GM12892 (cell line): ENCODE measurements at regions not wholly inside any gene's neighbourhood (a gene's known extent, or its start where the extent isn't known, plus 50 kb on each side); places are given as distances from the start of the nearest gene placed in this dataset.

Source experiments
- DNase-seq: peaks from one replicate; pipeline ENCODE4 v3.0.0; 2011; ENCODE audit not compliant: insufficient read length
- FAIRE-seq: peaks from 2 replicates; lab custom pipeline; 2011; peaks lifted over from hg19 to GRCh38; lab: Jason Lieb, UNC
- POLR2A ChIP-seq: IDR thresholded peaks from 2 replicates; pipeline ENCODE4 v1.6.1; 2011; ENCODE audit warnings: low read depth, low read length, control low read depth
- POLR2AphosphoS5 ChIP-seq: IDR thresholded peaks from 2 replicates; pipeline ENCODE4 v1.6.1; 2011; ENCODE audit warnings: low read depth, low read length, control low read depth
- TAF1 ChIP-seq: IDR thresholded peaks from 2 replicates; pipeline ENCODE4 v1.6.1; 2011; ENCODE audit warnings: low read depth, mild to moderate bottlenecking, control low read depth, low read length, borderline replicate concordance

DNA sequence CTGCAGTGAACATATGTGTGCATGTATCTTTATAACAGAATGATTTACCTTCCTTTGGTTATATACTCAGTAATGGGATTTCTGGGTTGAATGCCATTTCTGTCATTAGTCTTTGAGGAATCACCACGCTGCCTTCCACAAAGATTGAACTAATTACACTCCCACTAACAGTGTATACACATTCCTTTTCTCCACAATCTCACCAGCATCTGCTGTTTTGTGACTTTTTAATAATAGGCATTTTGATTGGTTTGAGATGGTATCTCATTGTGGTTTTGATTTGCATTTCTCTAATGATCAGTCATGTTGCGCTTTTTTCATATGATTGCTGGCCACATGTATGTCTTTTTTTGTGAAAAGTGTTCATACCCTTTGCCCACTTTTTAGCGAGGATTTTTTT, 680.5 kb downstream of the PTPRC start:
- FAIRE-seq (no peak), DNase-seq (no peak)
- TF ChIP-seq POLR2AphosphoS5: no peak
- TF ChIP-seq POLR2A: no peak
- TF ChIP-seq TAF1: no peak

DNA sequence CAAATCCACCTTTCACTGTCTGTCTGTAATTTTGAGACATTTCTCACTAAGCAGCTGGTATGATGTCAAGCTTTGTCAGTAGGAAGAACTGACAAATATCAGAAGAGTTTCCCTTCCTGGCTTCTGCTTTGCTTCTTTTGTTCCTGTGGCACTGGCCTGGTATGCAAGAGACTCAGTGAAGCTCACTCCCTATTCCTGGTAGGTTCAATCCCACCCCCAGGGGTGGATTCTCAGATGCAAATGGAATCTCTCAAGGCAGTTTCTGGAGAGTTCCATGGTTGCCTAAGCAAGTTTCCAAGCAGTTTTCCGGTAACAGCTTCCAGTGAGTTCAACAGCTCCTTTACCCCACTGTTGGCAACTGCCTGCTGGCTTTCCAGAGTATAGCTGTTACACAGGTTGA, 683.4 kb downstream of the PTPRC start:
- TF ChIP-seq POLR2AphosphoS5: no peak
- TF ChIP-seq TAF1: no peak
- no peak for TF ChIP-seq POLR2A
- DNase-seq: no peak

DNA sequence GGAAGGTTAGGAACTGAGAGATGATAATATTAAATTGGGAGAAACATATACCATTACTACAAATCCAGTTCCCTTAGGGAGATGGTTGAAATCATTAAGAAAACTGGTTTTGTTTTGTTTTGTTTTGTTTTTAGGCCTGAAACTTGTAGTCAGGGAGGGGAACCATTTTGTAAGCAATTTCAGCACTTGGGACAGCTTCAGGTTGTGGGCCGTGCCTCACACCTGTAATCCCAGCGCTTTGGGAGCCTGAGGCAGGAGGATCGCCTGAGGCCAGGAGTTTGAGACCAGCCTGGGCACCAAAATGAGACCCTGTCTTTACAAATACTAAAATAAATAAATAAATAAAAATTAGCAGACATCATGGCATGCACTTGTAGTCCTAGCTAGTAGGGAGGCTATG, 694.3 kb upstream of the NR5A2 start:
- DNase-seq: no peak
- no peak for FAIRE-seq
- TF ChIP-seq POLR2AphosphoS5 (no peak), POLR2A (no peak), TAF1 (no peak)

More for the DNA sequence above, 683.4 kb downstream of the PTPRC start:
- FAIRE-seq: peak; percentile 44

DNA sequence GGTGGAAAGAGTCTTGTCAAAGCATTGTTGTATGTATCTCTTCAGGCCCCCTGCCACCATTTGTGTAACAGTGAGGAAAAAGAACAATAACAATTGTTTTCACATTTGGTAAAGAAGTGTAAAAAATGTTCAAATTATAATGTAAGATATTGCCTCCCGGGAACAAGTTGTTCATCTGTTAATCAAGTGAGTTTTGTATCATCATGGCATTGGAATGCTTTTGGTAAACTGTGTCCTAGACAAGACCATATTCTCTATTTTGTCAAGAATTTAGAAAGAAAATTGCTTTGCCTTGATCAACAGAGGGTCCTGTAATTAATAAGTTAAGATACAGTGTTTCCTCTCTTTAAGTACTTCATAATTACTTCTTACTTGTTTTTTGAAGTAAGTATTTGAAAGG, 692.0 kb upstream of the NR5A2 start:
- DNase-seq: no peak
- no peak for TF ChIP-seq TAF1
- TF ChIP-seq POLR2A: no peak
- no peak for TF ChIP-seq POLR2AphosphoS5
- FAIRE-seq: no peak

DNA sequence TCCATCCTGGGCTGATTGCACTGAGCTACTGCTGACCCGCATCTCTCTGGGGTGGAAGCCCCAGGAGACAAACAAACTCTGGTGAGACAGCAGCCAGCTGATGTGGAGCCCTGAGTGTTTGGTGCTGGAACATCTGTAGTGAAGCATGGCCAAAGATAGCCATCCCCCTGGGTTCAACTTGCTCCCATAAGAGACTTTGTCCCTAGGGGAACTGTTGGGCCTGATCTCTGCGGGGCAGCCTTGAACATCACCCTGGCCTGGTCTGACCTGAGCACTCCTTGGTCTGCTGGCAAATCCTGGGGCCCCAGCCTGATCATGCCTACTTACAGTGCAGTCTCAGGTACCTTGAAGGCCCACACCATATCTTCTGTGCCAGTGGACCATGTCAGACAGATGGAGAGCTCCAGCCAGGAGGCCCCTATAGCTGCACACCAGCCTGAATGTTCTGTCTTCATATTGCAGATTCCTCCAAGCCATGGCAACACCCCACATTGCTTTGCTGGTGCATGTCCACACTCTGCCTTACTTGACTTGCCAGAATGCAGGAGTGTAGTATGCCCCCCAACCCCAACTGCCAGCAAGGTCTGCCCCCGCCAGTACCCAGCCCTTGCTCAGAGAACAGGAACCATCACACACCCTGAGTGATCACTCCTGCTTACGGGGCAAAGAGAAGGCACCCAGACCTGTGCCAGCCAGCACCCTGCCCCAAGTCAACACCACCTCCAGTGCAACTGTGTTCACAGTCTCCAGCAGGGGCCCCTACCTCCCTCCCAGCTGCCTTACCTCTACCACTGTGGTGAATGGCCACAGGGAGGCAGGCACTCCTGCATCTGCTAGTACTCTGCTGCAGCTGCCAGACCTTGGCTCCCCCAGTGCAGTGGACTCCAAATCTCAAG, 690.5 kb upstream of the NR5A2 start:
- no peak for FAIRE-seq
- DNase-seq: no peak
- no peak for TF ChIP-seq TAF1
- TF ChIP-seq POLR2AphosphoS5: no peak
- no peak for TF ChIP-seq POLR2A

DNA sequence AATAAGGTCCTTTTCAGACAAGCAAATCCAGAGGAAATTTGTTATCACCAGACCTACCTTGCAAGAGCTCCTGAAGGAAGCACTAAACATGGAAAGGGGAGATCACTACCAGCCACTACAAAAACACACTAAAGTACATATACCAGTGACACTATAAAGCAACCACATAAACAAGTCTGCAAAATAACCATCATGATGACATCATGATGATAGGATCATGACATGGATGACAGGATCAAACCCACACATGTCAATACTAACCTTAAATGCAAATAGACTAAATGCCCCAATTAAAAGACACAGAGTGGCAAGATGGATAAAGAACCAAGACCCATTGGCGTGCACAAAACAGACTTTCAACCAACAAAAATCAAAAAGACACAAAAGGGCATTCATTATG, 688.8 kb upstream of the NR5A2 start:
- no peak for FAIRE-seq
- DNase-seq: no peak

DNA sequence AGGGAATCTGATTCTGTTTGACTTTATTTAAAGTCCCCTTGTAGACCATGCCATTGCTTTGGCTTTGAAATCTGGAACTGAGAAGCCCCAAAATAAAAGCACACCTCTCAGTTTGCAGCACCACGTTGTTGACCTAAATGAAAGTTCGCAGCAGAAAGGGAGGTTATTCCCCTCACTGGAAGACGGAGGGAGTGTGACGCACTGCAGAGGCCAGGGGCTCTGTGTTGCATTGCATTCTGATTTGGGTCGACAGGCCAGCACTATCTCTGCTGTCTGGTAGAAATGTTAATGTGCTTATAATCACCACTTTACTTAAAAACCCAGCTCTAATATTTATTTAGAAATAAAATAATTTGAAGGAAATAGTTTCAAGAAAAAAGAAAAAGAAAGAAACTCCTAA, 675.2 kb upstream of the NR5A2 start:
- DNase-seq (no peak), FAIRE-seq (no peak)
- TF ChIP-seq POLR2A (no peak), POLR2AphosphoS5 (no peak), TAF1 (no peak)

More for the DNA sequence above, 688.8 kb upstream of the NR5A2 start:
- no peak for TF ChIP-seq POLR2AphosphoS5
- no peak for TF ChIP-seq POLR2A
- no peak for TF ChIP-seq TAF1

DNA sequence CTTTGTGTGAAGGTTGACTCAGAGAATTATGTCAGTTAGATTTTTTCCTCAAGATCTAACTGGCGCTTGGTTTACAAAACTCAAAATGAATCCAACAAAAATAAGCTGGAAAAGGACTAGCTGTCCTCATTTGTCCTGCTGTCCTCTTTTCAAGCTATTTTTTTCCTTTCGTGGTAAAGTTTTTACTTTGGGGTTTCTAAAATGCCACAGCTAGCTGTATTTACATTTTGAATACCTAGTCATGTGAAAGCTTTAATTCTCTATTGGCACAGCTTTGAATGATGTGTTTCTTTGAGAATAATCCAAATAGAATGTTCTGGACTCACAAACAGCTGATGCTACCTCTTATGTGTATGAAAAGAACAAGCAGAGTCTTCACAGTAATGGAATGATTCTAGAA, 673.6 kb upstream of the NR5A2 start:
- DNase-seq (no peak), FAIRE-seq (no peak)
- TF ChIP-seq POLR2AphosphoS5: no peak
- no peak for TF ChIP-seq POLR2A
- no peak for TF ChIP-seq TAF1

DNA sequence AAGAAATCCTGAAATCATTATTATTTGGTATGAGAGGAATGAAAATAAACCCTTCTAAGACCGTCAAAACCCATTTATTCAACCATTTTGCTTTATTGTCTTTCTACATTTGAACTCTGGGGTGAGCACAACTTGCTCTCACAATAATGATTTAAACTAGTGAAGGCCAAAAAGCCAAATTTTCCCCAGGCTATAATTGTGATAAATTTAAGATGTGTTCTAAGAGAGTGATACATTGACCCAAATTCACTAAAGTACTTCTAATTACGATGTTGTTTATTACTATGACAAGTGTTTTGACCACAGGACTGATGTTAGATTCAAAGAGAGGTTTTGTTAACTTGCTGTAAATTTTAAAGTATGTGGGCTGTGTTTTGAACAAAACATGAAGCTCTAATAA, 670.9 kb upstream of the NR5A2 start:
- FAIRE-seq: no peak
- no peak for DNase-seq

DNA sequence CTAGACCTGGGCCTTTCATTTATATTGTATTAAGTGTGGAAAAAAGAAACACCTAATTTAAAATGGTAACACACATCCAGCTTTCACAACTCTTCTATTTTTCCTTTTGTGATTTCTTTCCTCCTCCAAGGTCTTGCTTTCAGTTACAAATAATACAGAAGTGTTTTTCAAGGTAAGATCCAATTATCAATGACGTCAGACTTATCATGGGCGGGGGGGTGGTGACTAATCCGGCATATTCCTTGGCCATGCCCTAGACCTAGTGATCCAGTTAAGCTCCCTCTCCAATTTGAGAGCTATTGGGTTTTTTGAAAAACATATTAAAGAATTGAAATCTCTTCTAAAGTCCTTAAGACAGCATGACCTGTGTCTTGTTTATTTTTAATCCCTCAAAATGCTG, 669.9 kb upstream of the NR5A2 start:
- DNase-seq: no peak
- TF ChIP-seq POLR2A: no peak
- no peak for TF ChIP-seq TAF1
- TF ChIP-seq POLR2AphosphoS5: no peak
- no peak for FAIRE-seq

More for the DNA sequence above, 670.9 kb upstream of the NR5A2 start:
- TF ChIP-seq POLR2A (no peak), POLR2AphosphoS5 (no peak), TAF1 (no peak)

DNA sequence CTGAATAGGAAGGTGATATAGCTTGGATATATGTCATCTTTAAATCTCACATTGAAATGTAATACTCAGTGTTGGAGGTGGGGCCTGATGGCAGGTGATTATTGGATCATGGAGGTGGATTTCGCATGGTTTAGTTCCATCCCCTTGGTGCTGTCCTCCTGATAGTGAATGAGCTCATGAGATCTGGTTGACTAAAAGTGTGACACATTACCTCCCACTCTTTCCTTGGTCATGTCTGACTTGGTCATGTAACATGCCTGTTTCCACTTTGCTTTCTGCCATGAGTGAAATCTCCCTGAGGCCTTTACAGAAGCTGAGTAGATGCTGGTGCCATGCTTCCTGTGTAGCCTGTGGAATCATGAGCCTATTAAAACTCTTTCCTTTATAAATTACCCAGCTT, 664.5 kb upstream of the NR5A2 start:
- FAIRE-seq (no peak), DNase-seq (no peak)
- TF ChIP-seq TAF1 (no peak), POLR2A (no peak), POLR2AphosphoS5 (no peak)

DNA sequence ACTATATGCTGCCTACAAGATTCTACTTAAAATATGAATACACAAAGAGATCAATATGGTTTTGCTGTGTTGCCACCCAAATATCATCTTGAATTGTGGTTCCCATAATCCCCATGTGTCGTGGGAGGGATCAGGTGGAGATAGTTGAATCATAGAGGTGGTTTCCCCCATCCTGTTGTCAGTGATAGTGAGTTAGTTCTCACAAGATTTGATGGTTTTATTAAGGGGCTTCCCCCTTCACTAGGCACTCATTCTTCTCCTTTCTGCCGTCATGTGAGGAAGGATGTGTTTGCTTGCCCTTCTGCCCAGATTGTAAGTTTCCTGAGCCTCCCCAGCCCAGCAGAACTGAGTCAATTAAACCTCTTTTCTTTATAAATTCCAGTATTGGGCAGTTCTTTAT, 654.4 kb upstream of the NR5A2 start:
- TF ChIP-seq POLR2AphosphoS5: no peak
- no peak for TF ChIP-seq TAF1
- TF ChIP-seq POLR2A: no peak
- DNase-seq (no peak), FAIRE-seq (no peak)
